Astrocyte (in vitro differentiated cells and primary cell): ENCODE measurements at regions not wholly inside any gene's neighbourhood (a gene's known extent, or its start where the extent isn't known, plus 50 kb on each side); places are given as distances from the start of the nearest gene placed in this dataset.
A peak's percentile ranks its signal among the peaks of the same experiment; 100 is the strongest.

ENCODE experiments used
- DNase-seq: peaks from one replicate; pipeline ENCODE4 v3.0.0-alpha.2; 2010; ENCODE audit warnings: low read depth
- FAIRE-seq: peaks from 2 replicates; lab custom pipeline; 2011; peaks lifted over from hg19 to GRCh38; lab: Jason Lieb, UNC
- H2AFZ ChIP-seq: 2 replicates; pipeline ENCODE4 v1.6.0; 2012; ENCODE audit warnings: low read depth, low read length, inconsistent platforms
- H3K27ac ChIP-seq: 2 replicates; pipeline ENCODE4 v1.5.1; 2011; ENCODE audit warnings: low read depth, low read length, inconsistent platforms
- H3K27me3 ChIP-seq: 2 replicates; pipeline ENCODE4 v1.6.0; 2011; ENCODE audit warnings: low read length, inconsistent platforms; ENCODE audit not compliant: insufficient read depth
- H3K36me3 ChIP-seq: 2 replicates; pipeline ENCODE4 v1.5.1; 2011; ENCODE audit warnings: low read length, inconsistent platforms; ENCODE audit not compliant: insufficient read depth
- H3K4me1 ChIP-seq: 2 replicates; pipeline ENCODE4 v1.5.1; 2011; ENCODE audit warnings: low read length, inconsistent platforms; ENCODE audit not compliant: insufficient read depth
- H3K4me2 ChIP-seq: 2 replicates; pipeline ENCODE4 v1.6.0; 2012; ENCODE audit warnings: low read length, inconsistent platforms
- H3K4me3 ChIP-seq: 2 replicates; pipeline ENCODE4 v1.5.1; 2011; ENCODE audit warnings: low read depth, mild to moderate bottlenecking, low read length, inconsistent platforms; ENCODE audit not compliant: insufficient read depth
- H3K79me2 ChIP-seq: 2 replicates; pipeline ENCODE4 v1.6.0; 2012; ENCODE audit warnings: mild to moderate bottlenecking, low read length, inconsistent platforms; ENCODE audit not compliant: insufficient read depth
- H3K9ac ChIP-seq: 2 replicates; pipeline ENCODE4 v1.6.0; 2012; ENCODE audit warnings: mild to moderate bottlenecking, low read length, inconsistent platforms
- H3K9me3 ChIP-seq: 2 replicates; pipeline ENCODE4 v1.5.1; 2012; ENCODE audit warnings: low read depth, mild to moderate bottlenecking, low read length, inconsistent platforms; ENCODE audit not compliant: insufficient read depth
- H4K20me1 ChIP-seq: 2 replicates; pipeline ENCODE4 v1.6.0; 2012; ENCODE audit warnings: low read length, inconsistent platforms; ENCODE audit not compliant: insufficient read depth
- H3K27ac Mint-ChIP-seq: one replicate; pipeline ENCODE4 v1.8.0; 2021; ENCODE audit warnings: mild to moderate bottlenecking, mixed read lengths; ENCODE audit not compliant: unreplicated experiment
- H3K27me3 Mint-ChIP-seq: one replicate; pipeline ENCODE4 v1.8.0; 2021; ENCODE audit warnings: low read depth, mixed read lengths; ENCODE audit not compliant: unreplicated experiment
- H3K36me3 Mint-ChIP-seq: one replicate; pipeline ENCODE4 v1.8.0; 2021; ENCODE audit warnings: low read depth, mixed read lengths; ENCODE audit not compliant: unreplicated experiment
- H3K4me1 Mint-ChIP-seq: one replicate; pipeline ENCODE4 v1.8.0; 2021; ENCODE audit warnings: low read depth, mixed read lengths; ENCODE audit not compliant: unreplicated experiment
- H3K4me3 Mint-ChIP-seq: one replicate; pipeline ENCODE4 v1.8.0; 2021; ENCODE audit warnings: mild to moderate bottlenecking, moderate library complexity, mixed read lengths; ENCODE audit not compliant: unreplicated experiment
- H3K9me3 Mint-ChIP-seq: one replicate; pipeline ENCODE4 v1.8.0; 2021; ENCODE audit warnings: mild to moderate bottlenecking, mixed read lengths; ENCODE audit not compliant: unreplicated experiment
- EZH2 ChIP-seq: IDR thresholded peaks from 2 replicates; pipeline ENCODE4 v1.6.1; 2012; ENCODE audit warnings: mild to moderate bottlenecking, low read length, inconsistent platforms; ENCODE audit not compliant: insufficient read depth
- TF ChIP-seq, protein P1 (sequence below): IDR thresholded peaks from 2 replicates; pipeline ENCODE4 v1.5.1; 2011; ENCODE audit warnings: low read depth, mild to moderate bottlenecking, inconsistent platforms, low read length, moderate library complexity; ENCODE audit not compliant: insufficient read depth

DNA sequence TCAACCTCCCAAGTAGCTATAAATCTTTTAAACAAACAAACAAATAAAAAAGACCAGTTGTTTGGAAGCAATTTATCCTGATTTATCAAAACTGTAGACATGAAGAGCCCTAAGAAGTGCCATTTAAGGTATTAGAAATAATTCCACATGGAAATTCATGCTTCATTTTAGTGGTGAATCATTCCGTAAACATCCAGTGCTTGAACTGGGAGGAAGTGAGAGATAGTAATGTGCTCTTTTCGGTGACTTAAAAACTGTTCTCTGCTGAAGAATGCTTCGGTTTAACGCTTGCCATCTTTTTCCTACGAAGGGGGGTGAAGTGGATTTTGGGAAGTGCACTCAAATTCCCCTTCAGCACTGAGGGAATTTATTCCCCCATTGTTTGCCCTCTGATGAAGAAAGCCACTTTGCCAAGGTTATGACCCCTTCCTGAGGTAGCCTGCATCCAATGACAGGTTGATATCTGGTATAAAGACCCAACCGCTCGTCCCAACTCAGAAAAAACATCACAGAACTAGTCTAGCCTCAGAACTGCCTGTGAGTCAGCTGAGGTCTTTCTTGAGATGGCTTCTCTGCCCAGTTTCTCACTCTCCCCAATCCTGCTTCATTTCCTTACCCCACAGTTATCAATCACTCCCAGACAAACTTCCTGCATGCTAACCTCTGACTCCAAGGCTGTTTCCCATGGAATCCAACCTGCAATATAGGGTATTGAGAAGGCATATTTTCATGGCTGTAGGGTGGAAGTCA is 244.1 kb downstream of the AEBP2 start:
- Histone ChIP-seq H3K4me2 (peak overlapping the region; percentile 81), H2AFZ (peak overlapping the region; percentile 42)
- peaks cover 18% of the 10 kb centered on the region for H3K4me1 Mint-ChIP-seq

DNA sequence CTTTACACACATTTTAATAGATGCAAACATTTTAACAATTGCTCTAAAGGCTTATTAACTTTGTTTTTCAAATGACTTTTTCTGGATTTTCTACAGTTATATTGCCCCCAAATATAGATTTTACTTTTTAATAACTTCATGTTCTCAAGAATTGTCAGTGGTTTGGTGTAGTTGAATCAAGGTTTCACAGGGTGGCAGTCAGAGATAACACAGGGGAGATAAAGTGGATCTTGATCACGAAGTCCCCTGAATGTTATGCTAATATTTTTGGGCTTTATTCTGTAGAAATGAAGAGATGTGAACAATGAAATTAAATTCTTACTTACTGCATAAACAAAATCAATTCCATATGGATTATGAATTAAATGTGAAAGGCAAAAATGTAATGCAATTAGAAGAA is 248.1 kb downstream of the AEBP2 start:
- Histone ChIP-seq H3K9ac (no peak overlapping the region), H3K9me3 (no peaks in the 10 kb centered on the region), H4K20me1 (no peaks in the 10 kb centered on the region), H3K4me3 (no peak overlapping the region), H3K4me1 (peaks cover 11% of the 10 kb centered on the region), H3K36me3 (no peaks in the 10 kb centered on the region), H3K27me3 (no peaks in the 10 kb centered on the region), H3K27ac (no peak overlapping the region), H3K79me2 (no peaks in the 10 kb centered on the region), H2AFZ (no peak overlapping the region), H3K4me2 (no peak overlapping the region)
- Mint-ChIP-seq H3K27ac (no peak overlapping the region), H3K27me3 (no peaks in the 10 kb centered on the region), H3K36me3 (no peaks in the 10 kb centered on the region), H3K4me1 (peaks cover 14% of the 10 kb centered on the region), H3K9me3 (no peaks in the 10 kb centered on the region), H3K4me3 (no peak overlapping the region)
- no peak for DNase-seq
- no peak for TF ChIP-seq EZH2
- TF ChIP-seq, protein P1, sequence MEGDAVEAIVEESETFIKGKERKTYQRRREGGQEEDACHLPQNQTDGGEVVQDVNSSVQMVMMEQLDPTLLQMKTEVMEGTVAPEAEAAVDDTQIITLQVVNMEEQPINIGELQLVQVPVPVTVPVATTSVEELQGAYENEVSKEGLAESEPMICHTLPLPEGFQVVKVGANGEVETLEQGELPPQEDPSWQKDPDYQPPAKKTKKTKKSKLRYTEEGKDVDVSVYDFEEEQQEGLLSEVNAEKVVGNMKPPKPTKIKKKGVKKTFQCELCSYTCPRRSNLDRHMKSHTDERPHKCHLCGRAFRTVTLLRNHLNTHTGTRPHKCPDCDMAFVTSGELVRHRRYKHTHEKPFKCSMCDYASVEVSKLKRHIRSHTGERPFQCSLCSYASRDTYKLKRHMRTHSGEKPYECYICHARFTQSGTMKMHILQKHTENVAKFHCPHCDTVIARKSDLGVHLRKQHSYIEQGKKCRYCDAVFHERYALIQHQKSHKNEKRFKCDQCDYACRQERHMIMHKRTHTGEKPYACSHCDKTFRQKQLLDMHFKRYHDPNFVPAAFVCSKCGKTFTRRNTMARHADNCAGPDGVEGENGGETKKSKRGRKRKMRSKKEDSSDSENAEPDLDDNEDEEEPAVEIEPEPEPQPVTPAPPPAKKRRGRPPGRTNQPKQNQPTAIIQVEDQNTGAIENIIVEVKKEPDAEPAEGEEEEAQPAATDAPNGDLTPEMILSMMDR: no peak
- FAIRE-seq: no peak

More for the DNA sequence above, 244.1 kb downstream of the AEBP2 start:
- peak overlapping the region; percentile 65 for H3K27ac ChIP-seq
- H4K20me1 ChIP-seq: no peaks in the 10 kb centered on the region
- no peaks in the 10 kb centered on the region for H3K9me3 ChIP-seq
- H3K9ac ChIP-seq: peak overlapping the region; percentile 47
- peak overlapping the region; percentile 12 for H3K4me3 Mint-ChIP-seq
- peak overlapping the region; percentile 14 for H3K4me3 ChIP-seq
- peak overlapping the region; percentile 68 for H3K27ac Mint-ChIP-seq
- no peaks in the 10 kb centered on the region for H3K36me3 ChIP-seq
- H3K27me3 ChIP-seq: no peaks in the 10 kb centered on the region
- peaks cover 3% of the 10 kb centered on the region for H3K9me3 Mint-ChIP-seq
- FAIRE-seq: peak; percentile 72
- H3K27me3 Mint-ChIP-seq: no peaks in the 10 kb centered on the region
- DNase-seq: peak; percentile 79
- H3K79me2 ChIP-seq: no peaks in the 10 kb centered on the region
- TF ChIP-seq EZH2: no peak
- TF ChIP-seq, protein P1: no peak
- no peaks in the 10 kb centered on the region for H3K36me3 Mint-ChIP-seq
- H3K4me1 ChIP-seq: peaks cover 11% of the 10 kb centered on the region

DNA sequence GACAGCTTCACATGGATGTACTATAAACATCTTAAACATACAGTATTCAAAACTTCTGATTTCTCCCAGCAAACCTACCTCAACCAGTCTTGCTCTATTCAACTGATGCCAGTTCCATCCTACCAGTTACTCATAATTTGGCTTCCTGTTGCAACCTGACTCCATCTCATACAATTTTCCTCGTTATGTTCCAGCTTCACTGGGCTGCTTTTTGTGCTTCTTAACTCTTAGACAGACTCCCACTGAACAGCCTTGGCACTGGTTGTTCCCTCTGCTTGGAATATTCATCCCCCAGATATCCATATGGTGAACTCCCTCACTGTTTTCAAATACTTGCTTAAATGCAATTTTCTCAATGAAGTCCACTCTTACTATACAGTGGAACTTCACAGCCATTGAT is 249.2 kb downstream of the AEBP2 start:
- H3K9me3 Mint-ChIP-seq: peaks cover 2% of the 10 kb centered on the region
- H3K4me3 Mint-ChIP-seq: no peak overlapping the region
- no peak overlapping the region for H3K4me2 ChIP-seq
- no peaks in the 10 kb centered on the region for H4K20me1 ChIP-seq
- H3K27ac Mint-ChIP-seq: no peak overlapping the region
- no peaks in the 10 kb centered on the region for H3K27me3 ChIP-seq
- FAIRE-seq (no peak), DNase-seq (peak; percentile 50)
- no peak overlapping the region for H3K9ac ChIP-seq
- H3K4me3 ChIP-seq: no peak overlapping the region
- no peak overlapping the region for H2AFZ ChIP-seq
- no peak overlapping the region for H3K27ac ChIP-seq
- no peaks in the 10 kb centered on the region for H3K27me3 Mint-ChIP-seq
- H3K79me2 ChIP-seq: no peaks in the 10 kb centered on the region
- H3K4me1 Mint-ChIP-seq: peaks cover 7% of the 10 kb centered on the region
- H3K36me3 ChIP-seq: no peaks in the 10 kb centered on the region
- H3K36me3 Mint-ChIP-seq: no peaks in the 10 kb centered on the region
- peaks cover 3% of the 10 kb centered on the region for H3K4me1 ChIP-seq
- H3K9me3 ChIP-seq: no peaks in the 10 kb centered on the region
- TF ChIP-seq, protein P1: no peak
- no peak for TF ChIP-seq EZH2
